CD1c-positive myeloid dendritic cell (primary cell): ENCODE measurements at regions not wholly inside any gene's neighbourhood (a gene's known extent, or its start where the extent isn't known, plus 50 kb on each side); places are given as distances from the start of the nearest gene placed in this dataset.
"Not testable (repeated sequence)": the region's sequence is repeated elsewhere in the genome, so short reads cannot be mapped to it uniquely, and the experiment has no call there.

Source experiments
- DNase-seq: peaks from one replicate; pipeline ENCODE4 v3.0.0-alpha.2; 2016; ENCODE audit errors: extremely low spot score

DNA sequence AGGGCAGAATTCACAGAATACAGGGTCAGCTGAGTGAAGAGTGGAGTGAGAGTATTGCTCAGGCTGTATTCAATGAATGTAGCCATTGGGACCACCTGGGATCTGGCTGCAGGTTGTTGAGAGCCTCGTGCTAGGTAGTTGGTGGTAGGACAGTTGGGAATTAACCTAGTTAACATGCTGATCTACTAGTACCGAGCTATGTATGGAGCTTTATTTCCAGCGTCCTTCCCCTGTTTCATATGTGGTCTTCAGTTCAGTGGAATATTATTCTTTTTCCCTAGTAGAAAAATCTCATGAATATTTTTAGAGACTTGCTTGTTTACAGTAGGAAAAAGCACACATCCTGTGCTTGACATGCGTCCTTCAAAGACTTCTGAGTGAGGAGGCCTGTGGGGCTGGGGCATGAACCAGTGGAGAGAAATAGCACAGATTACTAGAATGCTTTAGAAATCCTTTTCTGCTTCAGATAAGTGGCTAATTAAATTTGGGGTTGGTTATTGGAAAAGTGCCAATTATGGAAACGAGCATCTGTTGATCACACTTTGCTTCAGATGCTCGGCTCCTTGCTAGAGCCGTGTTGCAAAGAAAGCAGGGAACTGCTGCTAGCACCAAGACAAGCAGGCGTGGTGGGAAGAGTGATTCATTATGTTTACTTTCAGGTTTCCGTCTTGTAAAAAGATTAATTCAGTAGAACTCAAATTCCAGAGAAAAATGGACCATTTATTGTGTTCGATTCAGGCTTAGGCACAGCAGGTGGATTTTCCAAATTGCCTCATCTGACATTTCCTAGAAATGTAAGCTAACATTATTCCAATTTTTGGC lies 53.6 kb downstream of the ARF6 start:
- no peak for DNase-seq

DNA sequence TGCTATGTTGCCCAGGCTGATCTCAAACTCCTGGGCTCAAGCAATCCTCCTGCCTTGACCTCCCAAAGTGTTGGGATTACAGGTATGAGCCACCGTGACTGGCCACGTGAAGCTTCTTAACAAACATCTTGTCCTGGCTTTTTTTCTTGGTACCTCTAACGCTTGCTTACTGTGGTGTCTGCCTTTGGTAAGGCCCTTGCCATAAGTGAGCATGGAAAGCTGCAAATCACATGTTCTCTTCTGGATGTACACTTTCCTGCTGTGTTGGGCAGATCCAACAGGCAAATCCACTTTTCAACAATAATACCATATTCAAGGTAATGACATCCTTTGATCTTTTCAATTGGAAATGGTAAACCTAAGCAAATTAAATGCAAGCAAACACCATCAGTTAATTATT lies 54.6 kb downstream of the ARF6 start:
- no peak for DNase-seq

DNA sequence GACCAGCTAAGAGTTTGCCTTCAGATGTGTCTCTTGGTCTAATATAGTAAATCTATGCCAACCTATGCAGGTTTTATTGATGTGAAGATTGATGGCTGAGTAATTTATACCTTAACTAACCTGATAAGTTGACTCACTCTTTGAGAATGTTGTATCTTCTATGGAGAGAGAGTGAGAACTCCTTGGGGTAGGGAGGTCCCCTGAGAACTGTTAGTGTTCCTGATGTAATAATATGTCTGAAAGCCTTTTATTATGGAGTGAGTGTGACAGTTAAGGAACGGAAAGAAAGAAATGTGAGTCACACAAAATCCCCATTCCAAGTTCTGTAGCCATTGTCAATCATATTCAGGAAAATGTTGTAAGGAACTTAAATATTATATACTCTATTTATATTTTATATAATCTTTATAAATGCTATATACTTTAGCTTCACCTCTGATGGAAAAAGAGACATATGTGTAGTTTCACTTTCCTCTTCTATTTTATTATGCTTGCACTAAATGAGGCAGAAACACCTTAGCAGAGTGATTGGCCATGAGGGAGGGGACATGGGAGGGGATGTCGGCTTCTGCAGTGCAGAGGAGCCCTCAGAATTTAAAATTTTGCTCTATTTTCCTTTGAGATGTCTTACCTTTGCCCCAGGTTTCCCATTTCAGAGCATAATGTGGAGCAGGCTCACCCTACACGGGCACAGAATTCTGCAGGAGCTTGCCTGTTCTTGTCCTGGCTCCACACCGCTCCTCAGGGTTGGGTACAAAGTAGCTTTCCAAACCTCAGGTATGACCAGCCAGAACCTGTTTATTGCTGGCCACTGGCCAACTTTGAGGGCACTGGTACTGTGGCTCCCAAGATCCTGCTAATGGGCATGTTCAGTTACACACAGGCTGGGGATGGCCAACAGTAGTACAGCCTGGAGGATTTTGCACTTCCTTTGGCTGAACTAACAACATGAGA lies 57.7 kb downstream of the ARF6 start:
- no peak for DNase-seq

DNA sequence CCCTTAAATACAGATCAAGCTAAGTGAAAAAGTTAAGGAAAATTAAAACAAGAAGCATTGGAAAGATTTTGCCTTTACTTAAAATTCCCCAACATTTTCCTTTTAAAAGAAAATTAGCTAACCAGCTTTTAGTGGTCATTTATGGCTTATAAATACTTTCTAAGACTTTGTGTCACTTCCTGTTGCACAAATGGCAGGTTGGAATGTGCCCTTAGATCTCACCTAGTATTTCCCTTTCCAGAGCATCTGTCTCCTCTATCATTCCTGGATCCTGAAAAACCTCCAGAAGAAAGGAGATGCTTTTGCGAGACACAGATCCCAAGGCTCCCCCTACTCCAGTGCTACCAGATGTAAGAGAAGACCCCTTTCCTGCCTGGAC lies 58.3 kb downstream of the ARF6 start:
- no peak for DNase-seq

DNA sequence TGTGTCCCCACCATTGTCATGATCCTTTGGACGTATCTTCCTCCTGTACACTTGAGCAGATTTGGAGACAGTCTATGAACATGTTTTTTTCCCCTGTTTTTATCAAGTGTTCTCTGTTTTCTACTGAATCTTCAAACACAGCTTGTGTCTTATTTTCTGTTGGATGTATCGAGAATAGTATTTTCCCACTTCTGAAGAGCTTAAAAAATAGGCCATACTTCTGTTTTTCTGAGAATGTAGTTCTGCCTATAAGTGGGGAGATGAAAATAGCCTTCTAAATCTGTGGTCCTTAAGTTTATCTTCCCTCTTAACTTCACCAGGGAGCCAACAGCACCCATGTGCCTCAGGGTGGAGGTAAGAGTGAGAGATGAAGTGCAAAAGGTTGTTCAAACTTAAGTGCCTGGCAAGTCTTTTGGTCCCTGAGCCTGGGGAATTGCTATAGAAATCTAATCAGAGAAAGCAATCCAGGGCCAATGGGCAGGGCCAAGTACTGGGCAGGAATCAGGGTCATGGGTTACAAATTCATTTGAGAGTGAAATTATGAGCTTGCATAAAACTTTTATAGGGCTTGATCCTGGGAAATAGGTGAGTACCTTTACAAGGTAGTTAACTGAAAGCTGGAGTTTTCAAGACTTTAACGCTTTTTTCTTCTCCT lies 58.9 kb downstream of the ARF6 start:
- DNase-seq, result no peak

DNA sequence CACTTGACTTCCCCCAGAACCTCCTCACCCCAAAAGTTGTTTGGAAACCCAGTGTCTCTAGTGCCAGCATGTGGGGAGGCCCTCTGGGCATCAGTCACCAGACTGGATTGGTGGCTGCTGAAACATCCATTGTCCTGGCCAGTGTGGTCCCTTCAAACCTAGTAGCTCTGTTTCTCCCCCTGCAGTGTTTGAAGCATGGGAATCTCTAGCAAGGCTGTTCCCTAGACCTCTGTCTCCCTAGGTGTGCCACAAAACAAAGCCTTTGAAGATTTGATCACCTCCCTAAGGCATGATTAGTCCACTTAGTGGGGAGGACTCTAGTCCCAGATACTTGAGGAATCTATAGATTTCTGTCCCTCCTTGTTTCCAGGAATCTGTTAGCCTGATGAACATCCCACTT lies 60.3 kb downstream of the ARF6 start:
- no peak for DNase-seq

DNA sequence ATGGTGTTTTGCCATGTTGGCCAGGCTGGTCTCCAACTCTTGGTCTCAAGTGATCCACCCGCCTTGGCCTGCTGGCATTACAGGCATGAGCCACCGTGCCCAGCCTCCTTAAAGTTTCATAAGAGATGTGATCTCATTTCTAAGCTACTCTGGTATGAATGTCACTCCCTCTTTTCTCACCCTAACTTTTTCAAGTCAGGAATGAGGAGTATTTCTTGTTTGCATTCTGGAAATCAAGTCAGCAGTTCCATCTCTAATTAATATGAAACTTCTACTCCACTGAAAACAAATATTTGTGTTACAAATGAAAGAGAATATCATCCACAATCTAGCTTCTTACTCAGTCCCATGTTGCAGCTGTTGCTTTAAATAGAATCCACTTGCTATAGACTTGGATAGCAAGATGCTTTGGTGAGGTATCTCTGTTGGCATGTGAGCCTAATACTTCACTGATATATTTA lies 61.3 kb downstream of the ARF6 start:
- DNase-seq, result no peak

DNA sequence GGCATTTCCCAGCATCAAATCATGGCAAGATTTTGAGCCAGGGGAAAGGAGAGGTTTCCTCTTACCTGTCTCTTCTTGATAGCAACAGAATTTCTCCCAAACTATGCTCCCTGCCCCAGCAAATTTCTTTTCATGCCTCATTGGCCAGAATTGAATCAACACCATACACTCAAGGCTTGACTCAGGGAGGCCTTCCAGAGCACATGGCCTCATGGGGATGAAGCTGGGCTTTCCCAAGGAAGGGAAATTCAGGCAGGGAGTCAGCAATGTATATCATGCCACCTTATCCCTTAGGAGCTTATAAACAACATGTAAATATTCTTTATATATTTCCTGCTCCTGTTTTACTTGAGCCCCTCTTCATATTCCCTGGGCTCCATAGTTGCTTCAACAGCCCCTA lies 62.1 kb downstream of the ARF6 start:
- no peak for DNase-seq

DNA sequence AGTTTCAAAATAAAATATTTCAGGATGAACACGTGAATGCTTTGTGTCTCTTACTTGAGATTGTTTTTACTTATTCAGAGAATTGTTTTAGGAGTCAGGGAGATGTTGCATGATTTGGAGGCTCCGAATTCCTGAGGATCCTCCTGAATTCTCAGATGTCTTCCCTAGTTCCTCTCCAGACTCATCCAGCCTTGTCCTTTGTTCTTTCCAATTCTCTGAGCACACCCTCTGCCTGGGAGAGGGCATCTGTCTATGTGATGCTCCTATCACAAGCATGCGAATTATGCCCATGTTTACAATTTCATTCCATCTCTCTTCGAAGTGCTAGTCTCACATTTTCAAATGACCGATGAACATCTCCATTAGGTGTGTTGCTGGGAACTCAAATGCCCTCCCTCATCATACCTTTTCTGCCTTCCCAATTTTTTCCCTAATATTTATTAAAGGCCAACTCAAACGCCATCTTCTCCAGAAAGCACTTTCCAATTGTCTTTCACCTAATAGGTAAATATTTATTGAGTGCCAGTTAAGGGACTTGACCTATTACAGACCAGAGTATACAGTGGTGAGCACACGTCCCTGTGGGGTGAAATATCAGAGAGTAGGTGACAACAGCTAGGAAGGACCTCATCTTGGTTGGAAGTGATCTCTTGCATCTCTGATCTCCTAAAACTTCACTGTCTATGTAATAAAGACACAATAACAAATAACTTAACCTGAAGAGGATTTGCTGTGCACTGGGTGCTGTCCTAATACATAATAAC lies 64.4 kb downstream of the ARF6 start:
- DNase-seq, result no peak

DNA sequence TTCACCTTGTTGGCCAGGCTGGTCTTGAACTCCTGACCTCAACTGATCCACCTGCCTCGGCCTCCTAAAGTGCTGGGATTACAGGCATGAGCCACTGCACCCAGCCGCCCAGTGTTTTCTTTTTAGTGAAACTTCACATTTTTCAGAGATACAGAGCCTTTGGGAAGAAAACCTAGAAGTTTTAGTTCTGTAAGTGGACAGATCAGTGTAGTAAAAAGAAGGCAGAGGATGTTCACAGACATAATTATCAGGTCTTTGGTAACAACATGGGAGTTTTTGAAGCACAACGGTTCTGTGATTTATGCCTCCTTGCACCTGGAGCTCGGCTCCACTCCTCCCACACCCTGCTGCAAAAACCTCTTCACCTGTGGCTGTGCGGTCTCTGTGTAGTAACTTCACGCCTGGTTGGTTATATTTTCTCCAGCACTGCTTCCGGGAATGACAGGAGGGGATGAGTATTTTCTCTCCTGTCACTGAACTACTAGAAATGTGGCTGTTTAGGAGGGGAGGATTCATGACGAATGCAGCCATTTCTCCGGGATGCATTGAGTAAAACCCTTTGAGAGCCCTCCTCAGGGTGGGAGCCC lies 67.0 kb downstream of the ARF6 start:
- DNase-seq, result no peak

DNA sequence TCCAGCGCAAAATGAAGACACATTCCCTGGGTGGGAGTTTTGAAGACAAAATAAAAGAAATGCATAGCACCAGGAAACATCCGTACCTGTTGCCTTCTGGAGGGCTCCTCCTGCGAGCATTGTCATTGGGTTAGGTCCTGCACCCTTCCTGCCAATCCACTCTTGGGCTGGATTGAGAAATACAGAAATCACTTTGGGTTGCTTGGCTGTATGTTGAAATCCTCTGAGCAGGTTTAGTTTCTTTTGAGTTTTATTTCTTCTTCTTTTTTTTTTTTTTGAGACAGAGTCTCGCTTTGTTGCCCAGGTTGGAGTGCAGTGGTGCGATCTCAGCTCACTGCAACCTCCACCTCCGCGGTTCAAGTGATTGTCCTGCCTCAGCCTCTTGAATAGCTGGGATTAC lies 67.6 kb downstream of the ARF6 start:
- DNase-seq, result no peak

DNA sequence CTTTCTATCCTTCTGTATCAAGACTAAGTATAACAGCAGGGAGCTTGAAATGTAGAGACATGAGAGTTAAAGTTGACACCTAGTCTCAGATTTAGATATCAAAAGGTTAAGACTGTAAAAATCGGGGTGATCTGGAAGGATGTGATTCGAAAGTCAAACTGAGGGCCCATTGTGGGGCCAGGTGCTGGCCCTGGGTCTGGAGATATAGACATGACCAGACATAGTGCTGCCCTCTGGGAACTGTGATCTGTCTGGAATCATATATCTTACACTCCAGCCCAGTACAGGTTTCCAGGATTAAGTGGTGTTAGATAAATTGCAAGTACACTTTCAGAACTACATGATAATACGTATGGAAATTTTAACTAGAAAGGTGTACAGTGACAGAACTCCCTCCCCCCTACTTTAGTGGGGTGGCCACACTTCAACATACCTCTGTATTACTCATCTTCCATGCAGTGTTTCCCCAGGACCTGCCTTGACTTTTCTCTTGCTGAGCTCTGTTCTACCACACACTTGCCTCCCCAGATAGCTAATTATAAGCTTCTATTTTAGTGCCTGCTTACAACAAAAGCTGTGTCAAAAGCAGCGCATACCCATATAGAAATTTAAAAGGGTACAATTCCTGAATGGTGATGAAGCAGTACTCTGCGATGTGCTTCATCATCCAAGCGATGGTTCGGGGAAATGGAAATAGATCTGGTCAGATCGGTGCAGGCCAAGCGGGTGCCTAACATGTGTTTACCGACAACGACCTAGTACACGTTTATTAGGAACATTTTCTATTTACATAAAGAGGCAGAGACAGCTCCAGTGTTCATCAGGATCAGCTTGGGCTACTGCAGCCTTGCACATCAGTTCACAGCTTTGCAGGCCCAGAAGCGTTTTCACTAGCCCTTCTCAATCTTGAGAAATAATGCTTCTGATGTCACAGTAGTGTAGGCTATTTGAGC lies 68.7 kb downstream of the ARF6 start:
- no peak for DNase-seq

DNA sequence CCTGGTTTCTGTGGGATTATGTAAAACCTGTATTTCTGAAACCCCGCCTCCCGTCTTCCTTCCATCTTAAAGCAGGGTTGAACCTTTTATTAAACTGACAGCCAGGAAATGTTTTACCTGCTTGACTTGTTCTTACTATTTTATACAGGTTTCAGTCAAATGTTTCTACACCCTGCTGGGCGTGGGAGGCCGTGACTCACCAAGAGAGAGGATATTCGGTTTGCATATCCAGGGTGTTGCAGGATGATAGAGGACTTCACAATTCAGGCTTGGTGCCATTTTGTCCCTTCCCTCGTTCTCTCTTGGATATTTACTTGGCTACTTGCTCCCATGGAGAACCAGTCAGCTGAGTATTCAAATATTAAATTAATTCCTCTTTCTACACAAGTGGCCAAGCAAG lies 69.7 kb downstream of the ARF6 start:
- no peak for DNase-seq

DNA sequence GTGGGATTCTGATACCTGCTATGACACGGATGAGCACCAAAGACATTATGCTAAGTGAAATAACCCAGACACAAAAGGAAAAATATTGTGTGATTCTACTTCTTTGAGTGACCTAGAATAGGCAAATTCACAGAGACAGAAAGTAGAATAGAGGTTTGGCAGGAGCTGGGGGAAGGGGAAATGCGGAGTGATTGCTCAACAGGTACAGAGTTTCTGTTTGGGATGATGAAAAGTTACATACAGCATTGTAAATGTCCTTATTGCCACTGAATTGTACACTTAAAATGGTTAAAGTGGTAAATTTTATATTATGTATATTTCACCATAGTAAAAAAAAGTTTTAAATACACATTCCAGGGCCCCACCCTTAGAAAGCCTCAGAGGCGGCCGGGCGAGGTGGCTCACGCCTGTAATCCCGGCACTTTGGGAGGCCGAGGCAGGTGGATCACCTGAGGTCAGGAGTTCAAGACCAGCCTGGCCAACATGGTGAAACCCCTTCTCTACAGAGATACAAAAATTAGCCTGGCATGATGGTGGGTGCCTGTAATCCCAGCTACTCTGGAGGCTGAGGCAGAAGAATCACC lies 72.3 kb downstream of the ARF6 start:
- not testable (repeated sequence) for DNase-seq

DNA sequence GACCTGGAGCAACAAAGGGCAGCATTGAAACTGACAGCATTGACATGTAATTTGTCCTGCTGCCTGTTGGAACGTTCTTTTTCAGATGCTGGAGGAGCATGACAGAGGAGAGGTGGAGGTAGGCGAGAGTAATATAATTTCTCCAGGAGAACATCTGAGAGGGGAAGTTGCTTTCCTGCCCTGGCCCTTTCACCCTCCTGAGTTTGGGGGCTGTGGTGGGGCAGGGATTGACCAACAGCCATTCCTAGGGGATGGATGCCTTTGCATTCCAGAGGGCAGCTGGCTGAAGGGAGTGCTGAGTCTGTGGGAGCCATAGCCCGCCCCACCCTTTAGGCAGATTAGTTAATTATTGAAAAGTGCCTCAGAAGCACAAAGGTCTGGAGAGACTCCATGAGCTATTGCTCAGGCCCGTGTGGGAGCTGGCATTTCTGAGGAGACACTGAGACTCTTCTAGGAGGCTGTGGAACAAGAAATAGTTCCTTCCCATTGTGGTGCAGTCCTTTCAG lies 73.5 kb downstream of the ARF6 start:
- no peak for DNase-seq

DNA sequence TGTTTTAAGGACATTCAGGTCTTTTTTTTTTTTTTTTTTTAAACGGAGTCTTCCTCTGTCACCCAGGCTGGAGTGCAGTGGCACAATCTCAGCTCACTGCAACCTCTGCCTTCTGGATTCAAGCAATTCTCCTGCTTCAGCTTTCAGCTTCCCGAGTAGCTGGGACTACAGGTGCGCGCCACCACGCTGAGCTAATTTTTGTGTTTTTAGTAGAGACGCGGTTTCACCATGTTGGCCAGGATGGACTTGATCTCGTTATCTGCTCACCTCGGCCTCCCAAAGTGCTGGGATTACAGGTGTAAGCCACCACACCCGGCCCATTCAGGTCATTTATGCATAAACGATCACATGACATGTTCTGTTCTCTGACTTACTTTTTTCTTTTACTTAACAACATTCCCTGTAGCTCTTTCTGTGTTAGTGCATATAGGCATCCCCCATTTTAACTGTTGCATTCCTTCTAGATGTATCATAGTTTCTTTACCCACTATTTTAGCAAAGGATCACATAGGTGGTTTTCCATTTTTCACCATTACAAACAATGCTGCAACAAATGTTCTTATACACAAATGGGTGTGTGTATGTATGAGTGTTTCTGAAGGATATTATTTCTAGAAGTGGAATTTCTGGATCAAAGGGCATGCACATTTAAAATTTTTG lies 74.2 kb downstream of the ARF6 start:
- DNase-seq, result no peak

DNA sequence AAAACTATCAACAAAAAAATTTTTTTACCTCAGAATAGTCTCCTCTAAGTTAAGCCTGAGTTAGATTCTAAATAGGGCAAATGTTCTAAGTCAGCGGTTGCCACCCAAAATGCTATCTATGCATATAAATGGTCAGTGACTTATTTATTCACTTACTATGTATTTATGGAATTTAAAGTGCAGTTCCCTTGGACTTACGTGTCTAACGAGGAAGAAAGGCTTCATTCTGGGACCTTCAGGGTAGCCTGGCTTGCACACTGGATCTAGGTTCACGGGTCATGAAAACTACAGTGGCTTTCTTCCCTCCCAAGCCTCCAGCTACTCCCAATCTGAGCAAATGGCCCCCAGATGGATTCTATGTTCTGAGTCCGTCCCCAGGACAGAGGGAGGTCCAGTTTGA lies 77.1 kb downstream of the ARF6 start:
- no peak for DNase-seq

DNA sequence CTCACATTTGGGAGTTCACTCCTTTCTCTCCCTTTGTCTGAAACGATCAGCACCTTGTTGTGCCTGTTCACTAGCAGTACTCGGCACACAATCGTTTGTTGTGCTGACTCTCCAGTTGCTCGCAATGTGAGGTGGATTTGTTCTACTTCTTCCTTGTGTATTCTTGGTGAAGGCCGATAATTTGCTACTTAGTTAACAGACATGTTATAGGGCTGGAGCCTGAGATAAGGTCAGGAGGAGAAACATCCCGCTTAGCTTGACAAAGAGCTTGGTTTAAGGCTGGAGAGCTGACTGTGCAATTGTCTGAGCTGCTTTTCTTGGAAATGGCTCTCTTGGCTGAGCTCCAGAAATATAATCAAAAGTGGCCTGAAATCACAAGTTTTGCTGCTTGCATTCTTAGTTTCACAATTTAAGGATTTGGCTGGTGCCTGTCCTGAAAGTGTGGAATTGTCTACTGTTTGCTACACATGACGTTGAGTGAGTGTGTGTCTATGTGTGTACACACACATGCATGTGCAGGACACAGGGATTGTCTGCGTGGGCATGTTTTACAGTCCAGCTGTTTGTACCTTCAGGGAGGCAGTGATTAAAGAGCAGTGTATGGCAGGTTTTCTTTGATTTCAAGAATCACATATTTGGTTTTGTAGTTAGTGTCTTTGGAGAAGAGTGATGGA lies 77.7 kb downstream of the ARF6 start:
- DNase-seq, result peak; percentile 78
